H7 (cell line): ENCODE measurements at regions not wholly inside any gene's neighbourhood (a gene's known extent, or its start where the extent isn't known, plus 50 kb on each side); places are given as distances from the start of the nearest gene placed in this dataset.

Experiments
- DNase-seq: peaks from one replicate; pipeline ENCODE4 v3.0.0; 2012
- H3K27me3 ChIP-seq: 2 replicates; pipeline ENCODE4 v1.6.0; 2011; ENCODE audit warnings: mild to moderate bottlenecking, low read length; ENCODE audit not compliant: control insufficient read depth, insufficient read depth
- H3K36me3 ChIP-seq: replicated peaks from 2 replicates; pipeline ENCODE4 v1.5.1; 2011; ENCODE audit warnings: low read length; ENCODE audit not compliant: control insufficient read depth, insufficient read depth
- H3K4me3 ChIP-seq: 2 replicates; pipeline ENCODE4 v1.5.1; 2011; ENCODE audit warnings: low read depth, mild to moderate bottlenecking, control low read depth, low read length, moderate library complexity; ENCODE audit not compliant: insufficient read depth

DNA sequence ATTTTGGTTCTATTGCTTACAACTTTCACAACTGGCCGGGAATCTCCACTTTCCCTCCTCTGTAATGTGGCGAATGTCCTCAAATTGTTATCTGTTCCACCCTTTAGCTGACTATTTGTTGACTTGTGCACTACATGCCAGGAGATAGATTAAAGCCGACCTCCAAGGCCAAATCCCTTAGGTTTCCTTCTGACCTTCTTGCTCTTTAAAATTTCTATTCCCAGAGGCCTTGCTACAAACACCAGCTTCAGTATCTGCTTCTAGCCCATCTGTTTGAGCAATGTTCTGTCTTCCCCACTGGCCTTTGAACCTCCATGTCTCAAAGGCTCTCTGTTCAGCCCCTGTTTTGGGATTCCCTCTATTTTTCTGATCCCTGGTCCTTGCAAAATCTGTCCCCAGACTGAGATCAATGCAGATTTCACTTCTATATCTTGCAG, 426.2 kb downstream of the LRATD1 start:
- Histone ChIP-seq H3K27me3 (no peaks in the 10 kb centered on the region), H3K36me3 (no peaks in the 10 kb centered on the region), H3K4me3 (no peak overlapping the region)
- DNase-seq = no peak

DNA sequence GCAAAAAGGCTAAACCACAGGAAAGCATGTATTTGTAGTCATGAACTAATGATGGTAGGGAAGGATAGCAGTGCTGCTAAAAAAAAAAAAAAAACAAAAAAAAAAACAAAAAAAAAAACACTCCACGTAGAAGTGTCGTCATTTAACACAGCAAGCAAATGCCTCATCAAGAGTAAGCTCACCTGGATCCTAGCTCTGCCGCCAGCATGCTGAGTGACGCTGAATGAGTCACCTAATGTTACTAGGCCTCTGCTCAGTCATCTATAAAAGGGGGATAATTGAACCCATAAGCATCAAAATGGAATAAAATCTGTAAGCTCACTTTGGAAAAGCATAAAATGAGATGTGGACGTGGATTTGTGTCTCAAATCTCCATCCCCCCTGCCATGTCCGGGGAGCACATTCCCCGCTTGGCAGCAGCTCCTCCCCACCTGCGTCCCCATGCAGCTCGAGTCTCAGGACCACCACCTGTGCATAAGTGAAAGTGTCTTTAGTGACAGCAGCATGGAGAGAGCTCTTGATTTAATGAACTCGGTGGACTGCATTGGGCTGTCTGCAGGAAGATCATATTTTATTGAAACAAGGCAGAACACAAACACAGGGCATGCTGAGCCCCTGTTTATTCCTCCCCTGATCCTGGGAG, 427.5 kb downstream of the LRATD1 start:
- H3K36me3 ChIP-seq = no peaks in the 10 kb centered on the region
- no peaks in the 10 kb centered on the region for H3K27me3 ChIP-seq
- DNase-seq = no peak
- H3K4me3 ChIP-seq = no peak overlapping the region

DNA sequence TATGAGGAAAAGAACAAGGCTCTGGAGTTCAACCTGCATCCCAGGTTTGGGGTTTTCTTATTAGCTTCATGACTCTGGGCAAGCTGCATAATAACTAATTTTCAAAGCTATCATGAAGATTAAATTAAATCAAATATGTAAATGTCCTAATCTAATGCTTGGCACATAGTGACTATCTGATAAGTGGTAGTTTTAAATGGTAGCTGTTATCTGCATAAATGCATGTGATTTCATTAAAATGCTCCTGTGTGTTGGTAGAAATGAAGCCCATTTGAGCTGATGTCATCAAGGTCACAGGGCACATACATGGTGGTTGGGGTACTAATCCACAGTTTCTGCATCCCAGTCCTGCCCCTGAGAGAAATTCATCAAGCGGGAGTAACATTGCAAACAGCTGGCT, 428.8 kb downstream of the LRATD1 start:
- Histone ChIP-seq H3K36me3 (no peaks in the 10 kb centered on the region), H3K27me3 (no peaks in the 10 kb centered on the region), H3K4me3 (no peak overlapping the region)
- DNase-seq = no peak

DNA sequence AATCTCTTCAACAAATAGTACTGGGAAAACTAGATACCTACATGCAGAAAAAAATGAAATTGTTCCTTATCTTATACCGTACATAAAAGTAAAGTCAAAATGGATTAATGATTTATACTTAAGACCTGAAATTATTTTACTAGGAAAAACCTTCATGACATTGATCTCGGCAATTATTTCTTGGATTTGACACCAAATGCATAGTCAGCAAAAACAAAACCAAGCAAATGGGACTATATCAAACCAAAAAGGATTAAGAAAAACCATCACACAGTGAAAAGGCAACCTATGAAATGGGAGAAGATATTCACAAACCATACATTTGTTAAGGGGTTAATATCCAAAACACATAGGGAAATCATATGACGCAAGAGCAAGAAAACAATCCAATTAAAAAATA, 433.6 kb downstream of the LRATD1 start:
- no peaks in the 10 kb centered on the region for H3K36me3 ChIP-seq
- no peaks in the 10 kb centered on the region for H3K27me3 ChIP-seq
- DNase-seq = no peak
- H3K4me3 ChIP-seq = no peak overlapping the region

DNA sequence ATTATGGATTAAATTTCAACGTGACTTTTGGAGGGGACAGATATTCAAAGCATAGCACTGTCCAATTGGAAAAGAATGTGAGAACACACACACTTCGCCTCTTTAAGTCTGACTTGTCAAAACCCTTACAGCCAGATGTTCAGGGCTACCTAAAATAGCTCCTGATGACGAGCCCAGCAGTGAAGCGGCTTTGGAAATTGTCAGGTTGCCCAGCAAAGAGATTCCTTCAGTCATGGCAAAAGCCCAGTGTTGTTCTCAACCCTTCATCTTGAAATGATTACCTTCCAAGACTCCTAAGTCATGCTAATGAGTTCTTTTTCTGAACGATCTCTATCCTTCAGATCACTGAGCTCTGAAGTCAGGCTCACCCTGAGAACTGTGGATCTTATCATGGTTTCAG, 436.6 kb downstream of the LRATD1 start:
- H3K36me3 ChIP-seq = no peaks in the 10 kb centered on the region

DNA sequence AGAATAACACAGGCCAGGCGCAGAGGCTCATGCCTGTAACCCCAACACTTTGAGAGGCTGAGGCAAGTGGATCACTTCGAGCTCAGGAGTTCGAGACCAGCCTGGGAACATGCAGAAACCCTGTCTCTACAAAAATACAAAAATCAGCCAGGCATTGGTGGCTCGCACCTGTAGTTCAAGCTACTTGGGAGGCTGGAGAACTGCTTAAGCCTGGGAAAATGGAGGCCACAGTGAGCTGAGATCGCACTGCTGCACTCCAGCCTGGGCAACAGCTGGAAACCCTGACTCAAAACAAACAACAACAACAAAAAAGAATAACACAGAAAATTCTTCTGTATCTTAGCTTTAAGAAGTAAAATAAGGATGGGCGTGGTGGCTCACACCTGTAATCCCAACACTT, 440.3 kb downstream of the LRATD1 start:
- Histone ChIP-seq H3K27me3 (no peaks in the 10 kb centered on the region), H3K4me3 (no peak overlapping the region), H3K36me3 (no peaks in the 10 kb centered on the region)
- no peak for DNase-seq

More for the DNA sequence above, 436.6 kb downstream of the LRATD1 start:
- no peak overlapping the region for H3K4me3 ChIP-seq
- H3K27me3 ChIP-seq = no peaks in the 10 kb centered on the region
- no peak for DNase-seq

DNA sequence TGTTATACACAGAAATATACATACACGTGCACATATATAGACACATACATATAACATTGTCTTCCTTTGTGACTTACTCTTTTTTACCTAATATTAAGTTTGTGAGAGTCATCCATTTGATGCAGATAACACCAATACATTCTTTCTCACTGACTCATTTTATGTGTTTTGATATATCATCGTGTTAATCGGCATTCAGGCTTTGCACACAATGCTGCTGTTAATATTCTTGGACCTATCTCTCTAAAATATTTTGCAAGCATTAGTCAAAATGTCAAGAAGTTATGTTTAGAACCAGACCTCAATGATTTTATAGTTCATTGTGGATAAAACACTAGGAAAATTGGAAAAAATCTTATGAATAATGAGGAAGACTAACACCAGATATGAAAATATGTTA, 441.1 kb downstream of the LRATD1 start:
- no peak for DNase-seq
- Histone ChIP-seq H3K4me3 (no peak overlapping the region), H3K27me3 (no peaks in the 10 kb centered on the region), H3K36me3 (no peaks in the 10 kb centered on the region)

DNA sequence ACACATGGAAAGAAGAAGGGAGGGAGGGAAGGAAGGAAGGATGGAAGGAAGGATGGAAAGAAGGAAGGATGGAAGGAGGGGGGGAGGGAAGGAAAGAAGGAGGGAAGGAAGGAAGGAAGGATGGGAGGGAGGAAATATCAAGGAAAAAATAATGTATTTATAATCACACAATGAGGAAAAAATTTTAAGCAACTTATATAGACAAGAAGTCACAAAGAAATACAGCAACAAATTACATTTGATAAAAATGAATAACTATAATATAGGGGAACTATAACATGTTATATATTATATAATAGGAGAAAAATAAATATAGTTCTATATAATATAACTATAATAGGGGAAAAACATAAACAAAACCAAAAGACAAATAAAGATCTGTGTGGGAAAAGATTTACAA, 441.8 kb downstream of the LRATD1 start:
- H3K27me3 ChIP-seq = no peaks in the 10 kb centered on the region
- no peak overlapping the region for H3K4me3 ChIP-seq
- DNase-seq = no peak
- no peaks in the 10 kb centered on the region for H3K36me3 ChIP-seq

DNA sequence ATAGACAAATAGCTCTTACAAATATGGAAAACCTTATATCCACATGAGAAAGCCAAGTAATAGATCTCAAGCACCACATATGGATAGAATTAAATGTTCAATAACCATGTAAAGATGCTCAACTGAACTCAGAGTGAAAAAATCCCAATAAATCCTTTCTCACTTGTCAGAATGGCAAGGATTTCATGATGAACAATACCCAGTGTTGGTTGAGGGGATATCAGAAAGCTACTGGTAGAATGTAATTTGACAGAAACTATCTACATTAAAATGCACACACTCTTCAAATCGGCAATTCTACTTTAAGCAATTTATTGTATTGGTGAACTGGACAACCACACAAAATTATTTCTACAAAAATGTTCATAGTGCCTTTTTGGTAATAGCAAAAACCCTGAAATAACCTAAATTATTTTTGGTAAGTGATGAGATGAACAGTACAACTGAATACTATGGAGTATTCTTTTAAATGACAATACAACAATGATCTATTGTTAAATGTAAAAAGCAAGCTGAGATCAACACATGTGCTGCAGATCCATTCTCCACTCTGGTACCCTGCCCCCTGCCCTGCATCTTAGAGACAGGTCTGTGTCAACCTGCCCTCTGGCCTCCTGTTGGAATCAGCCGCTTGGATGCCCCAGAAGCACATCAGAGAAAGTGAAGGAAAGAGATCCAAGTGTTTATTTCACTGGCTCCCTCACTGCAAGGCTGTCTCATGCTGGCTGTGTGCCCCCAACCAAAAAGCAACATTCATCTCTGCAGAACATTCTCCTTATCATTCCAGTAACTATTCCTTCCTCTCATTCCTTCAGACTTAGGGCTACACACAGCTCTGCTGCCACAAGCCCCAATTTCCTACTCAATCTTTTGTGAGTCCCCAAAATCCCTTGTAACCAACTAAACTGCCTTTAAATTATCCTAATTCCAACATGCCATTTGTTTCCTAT, 442.5 kb downstream of the LRATD1 start:
- H3K36me3 ChIP-seq = no peaks in the 10 kb centered on the region
- H3K4me3 ChIP-seq = no peak overlapping the region
- no peaks in the 10 kb centered on the region for H3K27me3 ChIP-seq
- DNase-seq = no peak

DNA sequence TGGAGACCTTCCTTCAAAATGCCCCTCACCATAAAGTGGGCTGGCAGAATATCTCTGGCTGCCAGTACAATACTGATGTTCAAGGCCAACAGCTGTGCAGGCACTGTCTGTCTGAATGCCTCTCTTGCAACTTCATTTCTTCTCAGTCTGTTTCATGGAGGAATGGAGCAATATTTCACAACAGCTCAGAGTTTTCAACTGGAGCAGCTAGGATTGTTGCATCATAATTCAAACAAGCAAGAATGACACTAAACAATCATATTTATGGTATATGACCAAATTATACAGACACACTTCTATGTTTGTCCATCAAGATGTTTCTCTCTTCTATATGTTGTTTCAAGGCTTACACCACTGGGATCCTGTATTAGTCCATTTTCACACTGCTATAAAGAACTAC, 444.2 kb downstream of the LRATD1 start:
- Histone ChIP-seq H3K27me3 (no peaks in the 10 kb centered on the region), H3K4me3 (no peak overlapping the region), H3K36me3 (no peaks in the 10 kb centered on the region)
- DNase-seq = no peak

DNA sequence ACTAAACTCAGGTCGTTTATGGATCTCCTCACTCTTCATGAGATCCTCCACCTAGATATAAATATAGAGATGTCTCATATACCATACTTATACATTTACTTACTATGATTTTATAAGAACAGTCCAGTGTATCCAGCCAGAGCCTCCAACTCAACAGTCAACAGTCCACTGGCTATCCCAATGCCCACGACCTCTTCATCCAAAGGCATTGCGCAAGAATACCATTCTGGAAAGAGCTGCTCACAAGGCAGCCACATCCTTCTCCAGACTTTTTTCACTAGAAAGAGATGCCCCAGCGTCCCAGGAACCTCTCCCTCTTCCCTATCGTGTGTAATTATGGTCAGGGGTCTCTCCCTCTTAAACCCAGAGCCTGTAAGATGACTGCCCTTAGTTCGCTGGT, 448.8 kb downstream of the LRATD1 start:
- no peak for DNase-seq
- Histone ChIP-seq H3K4me3 (no peak overlapping the region), H3K36me3 (no peaks in the 10 kb centered on the region), H3K27me3 (no peaks in the 10 kb centered on the region)

DNA sequence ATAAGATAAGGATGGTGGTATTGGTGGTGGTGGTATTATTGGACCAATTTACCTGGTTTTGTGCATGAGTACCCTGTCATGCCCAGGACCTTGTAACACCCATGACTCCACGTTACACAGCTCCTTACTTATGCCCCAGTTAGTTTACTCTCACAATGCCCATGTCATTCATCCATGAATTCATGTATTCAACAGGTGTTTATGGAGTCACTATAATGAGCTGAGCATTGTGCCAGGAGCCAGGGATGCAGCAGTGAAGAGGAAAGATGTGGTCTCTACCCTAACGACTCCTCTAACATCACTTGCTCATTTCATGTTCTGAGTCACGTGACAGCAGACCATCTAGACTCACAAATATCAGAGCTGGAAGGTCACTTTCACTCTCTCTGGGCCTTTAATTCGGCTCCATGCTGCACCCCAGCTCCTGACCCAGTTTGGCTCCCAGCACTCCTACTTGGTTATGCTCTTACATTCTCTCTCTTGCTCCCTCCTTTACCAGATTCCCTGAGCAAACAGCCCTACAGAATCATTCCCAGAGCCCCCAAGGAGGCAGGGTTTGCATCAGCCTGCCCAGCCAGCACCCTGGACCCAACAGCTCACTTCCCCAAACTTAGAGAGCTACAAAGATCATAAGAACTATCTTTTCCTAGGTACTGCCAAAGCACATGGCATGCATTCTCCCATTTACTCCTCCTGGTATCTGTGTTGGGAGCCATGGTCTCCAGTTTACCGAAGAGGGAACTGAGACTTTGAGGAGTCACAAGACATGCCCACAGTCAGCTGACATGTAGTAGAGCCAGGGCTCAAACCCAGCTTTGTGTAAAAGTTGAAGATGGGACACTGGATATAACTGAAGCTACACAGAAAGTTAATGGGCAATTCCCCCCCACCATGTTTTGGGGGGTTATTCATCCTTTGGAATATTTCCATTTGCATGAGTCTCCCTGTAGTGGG, 449.9 kb downstream of the LRATD1 start:
- Histone ChIP-seq H3K36me3 (no peaks in the 10 kb centered on the region), H3K4me3 (no peak overlapping the region), H3K27me3 (no peaks in the 10 kb centered on the region)
- no peak for DNase-seq

DNA sequence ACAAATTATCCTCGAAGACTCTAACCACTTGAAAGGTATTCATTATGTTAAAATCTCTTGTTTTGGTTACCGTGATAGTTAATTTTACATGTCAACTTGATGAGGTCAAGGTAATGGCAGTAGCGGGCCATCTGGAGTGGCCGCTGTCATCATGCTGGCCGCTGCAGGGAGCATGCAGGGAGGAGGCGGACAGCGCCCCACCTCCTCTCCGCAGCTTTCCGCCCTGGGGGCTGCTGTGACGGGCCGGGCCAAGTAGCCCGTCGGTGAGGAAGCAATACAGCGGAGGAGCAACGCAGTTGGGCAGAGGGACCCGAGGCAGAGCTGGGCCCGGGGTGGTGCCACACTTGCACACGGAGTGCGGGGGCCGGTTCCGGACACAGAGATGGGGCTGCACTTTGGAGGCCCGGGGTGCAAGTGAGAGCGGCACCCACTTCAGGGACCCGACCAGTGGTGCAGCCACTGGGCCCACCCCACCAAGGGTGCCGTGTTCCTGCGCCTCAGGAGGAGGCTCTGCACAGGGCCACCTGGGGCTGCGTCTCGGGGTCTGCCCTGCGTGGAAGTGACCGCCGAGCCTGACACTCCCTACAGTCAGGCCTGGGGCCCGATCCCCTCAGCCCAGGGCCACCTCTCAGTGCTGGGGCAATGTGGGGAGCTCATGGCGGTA, 452.4 kb downstream of the LRATD1 start:
- DNase-seq = no peak
- Histone ChIP-seq H3K27me3 (no peaks in the 10 kb centered on the region), H3K36me3 (no peaks in the 10 kb centered on the region)

DNA sequence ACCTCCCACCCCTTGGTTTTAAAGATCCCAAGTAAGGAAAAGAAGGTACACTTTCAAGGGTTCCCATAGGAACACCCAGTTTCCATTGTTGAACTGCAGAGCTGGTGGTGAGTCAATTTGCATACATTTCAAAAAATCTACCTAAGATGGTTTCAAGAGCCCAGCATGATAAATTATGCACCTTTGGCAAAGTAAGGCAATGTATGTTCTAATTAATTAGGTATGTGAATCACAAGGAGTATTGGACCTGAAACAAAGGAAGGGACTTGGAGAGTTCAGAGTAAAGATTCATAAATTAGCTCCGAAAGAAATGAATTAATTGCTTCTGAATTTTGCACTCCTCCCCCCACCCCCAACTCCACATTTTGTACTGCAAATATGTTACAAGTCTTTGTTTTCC, 459.7 kb downstream of the LRATD1 start:
- Histone ChIP-seq H3K36me3 (no peaks in the 10 kb centered on the region), H3K4me3 (no peak overlapping the region), H3K27me3 (no peaks in the 10 kb centered on the region)
- no peak for DNase-seq

More for the DNA sequence above, 452.4 kb downstream of the LRATD1 start:
- no peak overlapping the region for H3K4me3 ChIP-seq
